HPDE6-E6E7 (cell line): ENCODE measurements at regions not wholly inside any gene's neighbourhood (a gene's known extent, or its start where the extent isn't known, plus 50 kb on each side); places are given as distances from the start of the nearest gene placed in this dataset.

Experiments used
- DNase-seq: peaks from one replicate; pipeline ENCODE4 v3.0.0; 2011; ENCODE audit warnings: missing footprints; ENCODE audit errors: extremely low spot score

- DNase-seq: no peak
These were observed 93.6 kb downstream of the NCR2 start for GRCh38 chr6:41428996-41429421.

- no peak for DNase-seq
These were observed 94.4 kb downstream of the NCR2 start for GRCh38 chr6:41429506-41430504.

GRCh38 chr6:41430875-41431274, 95.5 kb downstream of the NCR2 start:
- DNase-seq: peak; percentile 52

DNA sequence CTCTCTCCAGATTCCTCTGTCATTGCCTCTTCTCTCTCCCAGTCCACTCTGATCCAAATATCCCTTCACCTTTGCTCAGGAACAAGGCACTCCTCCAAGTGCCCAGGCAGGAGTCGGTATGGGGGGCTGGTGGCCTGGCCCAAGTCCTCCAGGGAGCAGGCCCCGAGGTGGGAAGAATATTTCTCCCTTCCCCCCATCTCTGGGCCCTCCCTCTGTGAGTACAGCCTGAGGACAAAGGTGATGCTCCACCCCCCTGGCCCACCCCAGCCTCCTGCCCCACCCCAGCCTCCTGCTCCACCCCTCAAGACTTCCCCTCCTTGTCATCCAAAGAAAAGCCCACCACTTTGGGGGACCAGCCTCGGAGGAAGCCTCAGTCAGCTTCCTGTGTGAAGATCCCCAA, 96.9 kb downstream of the NCR2 start:
- no peak for DNase-seq

GRCh38 chr6:41434803-41435481, 99.5 kb downstream of the NCR2 start:
- DNase-seq: no peak

DNA sequence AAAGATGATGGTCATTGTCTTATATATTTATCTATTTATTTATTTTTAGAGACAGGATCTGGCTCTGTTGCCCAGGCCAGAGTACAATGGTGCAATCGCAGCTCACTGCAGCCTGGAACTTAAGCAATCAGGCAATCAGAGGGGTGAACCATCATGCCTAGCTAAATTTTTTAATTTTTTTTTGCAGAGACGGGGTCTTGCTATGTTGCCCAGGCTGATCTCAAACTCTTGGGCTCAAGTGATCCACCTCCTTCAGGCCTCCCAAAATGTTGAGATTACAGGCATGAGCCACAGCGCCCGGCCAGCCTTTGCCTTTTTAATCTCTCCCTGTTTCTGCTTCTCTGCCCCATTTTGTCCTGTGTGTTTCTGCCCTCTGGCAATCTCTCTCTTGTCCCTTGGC, 102.2 kb downstream of the NCR2 start:
- DNase-seq: no peak

GRCh38 chr6:41438746-41439145, 103.3 kb downstream of the NCR2 start:
- DNase-seq: no peak

- no peak for DNase-seq
These were observed 104.4 kb downstream of the NCR2 start for GRCh38 chr6:41439524-41440418.

DNA sequence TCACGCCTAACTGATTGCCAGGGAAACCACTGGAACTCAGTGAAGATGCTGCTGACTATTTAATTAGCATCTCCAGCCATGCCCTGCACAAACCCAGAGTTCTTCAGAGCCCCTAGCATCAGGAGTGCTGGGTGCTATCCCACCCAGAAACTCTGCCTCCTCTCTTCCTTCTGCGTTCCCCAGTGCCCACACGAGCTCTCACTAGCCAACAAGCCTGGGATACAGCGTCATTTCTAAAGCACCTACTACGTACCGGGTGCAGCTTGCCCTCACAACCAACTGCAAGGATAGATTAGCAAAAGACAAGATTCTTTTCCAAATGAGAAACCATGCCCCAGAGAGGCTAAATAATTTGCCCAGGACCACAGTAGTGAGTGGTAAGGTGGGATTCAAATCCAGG, 105.2 kb upstream of the FOXP4 start:
- no peak for DNase-seq

- no peak for DNase-seq
These were observed 104.4 kb upstream of the FOXP4 start for GRCh38 chr6:41441598-41442351.

DNA sequence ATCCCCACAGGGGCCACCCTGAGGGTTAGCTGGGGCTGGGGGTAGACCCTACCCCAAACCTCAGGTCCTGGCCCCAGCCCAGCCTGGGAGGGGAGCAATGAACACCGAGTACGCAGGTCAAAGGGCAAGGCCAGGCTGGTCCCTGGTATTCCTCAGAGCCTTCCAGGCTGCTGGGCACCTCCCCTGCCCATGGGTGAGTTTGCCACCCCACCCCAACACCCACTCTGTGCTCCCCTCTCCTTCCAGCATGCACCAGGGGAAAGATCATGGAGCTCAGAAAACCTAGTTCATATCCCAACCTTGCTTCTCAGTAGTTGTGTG, 103.9 kb upstream of the FOXP4 start:
- DNase-seq: no peak

DNA sequence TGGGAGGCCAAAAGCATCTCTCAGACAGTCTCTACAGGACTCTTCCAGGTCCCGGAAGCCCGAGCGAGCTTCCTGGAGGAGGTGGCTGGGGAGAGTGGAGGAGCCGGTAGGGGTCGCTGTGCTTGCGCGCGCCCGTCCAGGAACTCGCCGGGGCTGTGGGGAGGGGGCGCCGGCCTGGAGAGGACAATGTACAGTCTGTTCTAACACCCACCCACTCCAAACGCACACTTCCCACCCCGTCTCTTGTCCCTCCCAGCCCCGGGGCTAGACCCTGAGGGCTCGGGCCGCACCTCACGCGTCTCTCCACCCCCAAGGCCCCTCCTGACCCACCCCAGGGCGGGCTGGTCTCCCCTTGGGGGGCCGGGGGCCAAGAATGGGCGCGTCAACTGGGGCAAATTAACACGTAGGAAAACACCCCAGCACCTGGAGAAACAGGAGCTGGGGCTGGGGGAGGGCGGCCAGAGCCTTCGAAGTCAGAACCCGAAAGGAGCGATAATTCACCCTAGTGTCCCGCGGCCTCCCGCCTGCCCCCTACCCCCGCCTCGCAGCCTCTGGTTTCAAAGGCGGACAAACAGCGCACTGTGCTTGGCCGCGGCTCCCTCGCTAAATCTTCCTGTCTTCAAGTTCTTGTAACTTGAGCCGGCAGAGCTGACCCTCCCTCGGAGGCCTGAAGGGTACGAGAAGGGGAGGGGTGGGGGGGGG, 103.2 kb upstream of the FOXP4 start:
- DNase-seq: no peak

- no peak for DNase-seq
These were observed 102.3 kb upstream of the FOXP4 start for GRCh38 chr6:41443616-41444525.

- DNase-seq: no peak
These were observed 100.9 kb upstream of the FOXP4 start for GRCh38 chr6:41445261-41445660.

GRCh38 chr6:41446132-41446531, 100.0 kb upstream of the FOXP4 start:
- DNase-seq: no peak

DNA sequence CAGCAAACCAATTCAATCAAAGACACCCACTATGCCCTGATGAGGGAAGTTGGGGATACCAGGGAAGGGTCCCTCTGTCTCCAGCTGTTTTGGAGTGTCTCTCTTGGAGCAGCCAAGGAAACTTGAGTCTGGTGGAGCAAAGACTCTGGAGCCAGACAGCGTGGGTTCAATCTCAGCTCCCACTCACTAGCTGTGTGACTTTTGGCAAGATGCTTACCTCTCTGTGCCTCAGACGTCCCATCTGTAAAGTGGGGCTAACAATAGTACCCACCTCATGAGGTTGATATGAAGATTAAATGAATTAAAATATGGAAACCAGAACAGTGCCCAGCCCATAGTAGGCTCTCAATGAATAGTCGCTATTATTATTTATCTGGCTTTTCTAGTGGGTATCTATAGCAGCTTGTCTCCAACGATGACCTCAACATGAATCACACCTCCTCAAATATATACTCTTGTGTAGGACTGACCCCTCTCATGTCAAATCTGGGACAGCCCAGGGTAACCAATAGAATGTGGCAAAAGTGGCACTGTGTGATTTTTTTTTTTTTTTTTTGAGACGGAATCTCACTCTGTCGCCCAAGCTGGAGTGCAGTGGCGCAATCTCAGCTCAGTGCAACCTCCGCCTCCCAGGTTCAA, 99.2 kb upstream of the FOXP4 start:
- DNase-seq: no peak

DNA sequence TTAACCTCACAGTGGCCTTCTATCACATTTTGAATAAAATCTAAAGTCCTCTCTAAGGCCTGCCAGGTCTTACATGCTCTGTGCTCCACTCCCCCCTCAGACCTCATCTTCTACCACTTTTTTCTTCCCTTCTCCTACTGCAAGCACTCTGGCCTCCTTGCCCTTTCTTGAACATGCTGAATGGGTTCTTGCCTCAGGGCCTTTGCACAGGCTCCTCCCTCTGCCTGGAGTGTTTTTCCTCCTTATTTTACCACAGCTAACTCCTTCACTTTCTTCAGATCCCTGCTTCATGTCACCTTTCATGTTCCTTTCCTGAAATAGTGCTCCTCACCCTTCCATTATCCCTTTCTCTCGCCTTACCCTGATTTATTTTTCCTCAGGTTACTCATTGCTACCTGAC, 97.9 kb upstream of the FOXP4 start:
- no peak for DNase-seq

- no peak for DNase-seq
These were observed 96.6 kb upstream of the FOXP4 start for GRCh38 chr6:41449399-41450245.
